K562 (cell line): ENCODE measurements at regions not wholly inside any gene's neighbourhood (a gene's known extent, or its start where the extent isn't known, plus 50 kb on each side); places are given as distances from the start of the nearest gene placed in this dataset.

Experiments
- ATAC-seq: fragments of 200-7000 bp; cut with Tn5 transposase; 3 replicates; pipeline ENCODE4 v1.9.1; 2020; ENCODE audit warnings: moderate library complexity
- BruUV-seq: library from RNA; stranded (reverse); fragments of 400-500 nt; replicated peaks from 2 replicates; lab custom pipeline; 2021; lab: Mats Ljungman, UMichigan
- CTCF ChIA-PET: fragments of 300-600 bp; formaldehyde crosslinking; extraction: SDS; loops from one replicate; lab custom pipeline; 2021; ENCODE audit warnings: low intra/inter-chr PET ratio; lab: Yijun Ruan, JAX
- POLR2A ChIA-PET: fragments of 300-600, 350-650 bp; sonication (Branson Sonifier 250); formaldehyde crosslinking; extraction: SDS; loops from one replicate; lab custom pipeline; 2021; ENCODE audit warnings: antibody characterized with exemption, inconsistent platforms; lab: Yijun Ruan, JAX
- DNase-seq, 4 experiments: peaks; one replicate each; pipeline versions ENCODE4 v3.0.0 to v3.0.0-alpha.2; 2011 to 2018; ENCODE audit warnings: low spot score in 3 of 4, mixed read lengths in 3 of 4; ENCODE audit errors: extremely low read depth in 1 of 4
- FAIRE-seq: peaks from 2 replicates; lab custom pipeline; 2011; peaks lifted over from hg19 to GRCh38; lab: Jason Lieb, UNC
- H2AFZ ChIP-seq: 2 replicates; pipeline ENCODE4 v1.6.0; 2011; ENCODE audit warnings: low read depth, low read length, control low read depth, inconsistent platforms
- H3K27ac ChIP-seq: fragments of 200-600 bp; 3 replicates; pipeline ENCODE4 v1.8.0; 2011; ENCODE audit warnings: low read depth, mild to moderate bottlenecking, control low read depth, inconsistent platforms, low read length, moderate library complexity, mixed read lengths; ENCODE audit errors: extremely low read depth
- H3K27me3 ChIP-seq, 2 experiments: fragments of 300-600 bp in 1 of 2; 2 replicates in 1 of 2; 3 replicates in 1 of 2; pipeline versions ENCODE4 v1.6.0 to v1.8.0; 2011; ENCODE audit warnings: inconsistent platforms in 2 of 2, low read length in 2 of 2, mild to moderate bottlenecking in 1 of 2, mixed read lengths in 1 of 2, moderate library complexity in 1 of 2; ENCODE audit not compliant: control insufficient read depth in 2 of 2, insufficient read depth in 2 of 2
- H3K36me3 ChIP-seq: fragments of 300-600 bp; 3 replicates; pipeline ENCODE4 v1.8.0; 2011; ENCODE audit warnings: mild to moderate bottlenecking, low read length, inconsistent platforms; ENCODE audit not compliant: control insufficient read depth, insufficient read depth
- H3K4me1 ChIP-seq, 2 experiments: fragments of 200-600 bp in 1 of 2; replicated peaks in 1 of 2; 2 replicates in 1 of 2; 3 replicates in 1 of 2; pipeline versions ENCODE4 v1.5.1 to v1.8.0; 2011; ENCODE audit warnings: inconsistent platforms in 2 of 2, low read length in 2 of 2, mild to moderate bottlenecking in 1 of 2, mixed read lengths in 1 of 2, moderate library complexity in 1 of 2; ENCODE audit not compliant: control insufficient read depth in 2 of 2, insufficient read depth in 2 of 2
- H3K4me2 ChIP-seq: 2 replicates; pipeline ENCODE4 v1.6.1; 2011; ENCODE audit warnings: low read length, control low read depth, inconsistent platforms, mixed read lengths; ENCODE audit not compliant: insufficient read depth
- H3K4me3 ChIP-seq: fragments of 200-600 bp; sonication (generic), shearing (Covaris generic); 2 replicates; pipeline ENCODE4 v1.5.1; 2016; ENCODE audit warnings: control low read depth, inconsistent platforms
- H3K79me2 ChIP-seq: fragments of 200-600 bp; 3 replicates; pipeline ENCODE4 v1.8.0; 2011; ENCODE audit warnings: low read length, inconsistent platforms; ENCODE audit not compliant: control insufficient read depth, insufficient read depth
- H3K9ac ChIP-seq, 2 experiments: 2 replicates each; pipeline versions ENCODE4 v1.6.0 to v1.6.1; 2011; ENCODE audit warnings: low read depth in 2 of 2, low read length in 2 of 2, control low read depth in 1 of 2, inconsistent platforms in 1 of 2, mild to moderate bottlenecking in 1 of 2, mixed read lengths in 1 of 2; ENCODE audit not compliant: insufficient read depth in 1 of 2
- H3K9me1 ChIP-seq: one replicate; pipeline ENCODE4 v1.6.0; 2011; ENCODE audit warnings: inconsistent platforms, mild to moderate bottlenecking, low read length, moderate library complexity; ENCODE audit not compliant: control insufficient read depth, insufficient read depth
- H3K9me3 ChIP-seq: replicated peaks from 2 replicates; pipeline ENCODE4 v1.5.1; 2011; ENCODE audit warnings: low read depth, low read length, inconsistent platforms; ENCODE audit not compliant: control insufficient read depth, insufficient read depth
- H4K20me1 ChIP-seq: replicated peaks from 2 replicates; pipeline ENCODE4 v1.6.1; 2011; ENCODE audit warnings: low read length, inconsistent platforms, mixed read lengths; ENCODE audit not compliant: control insufficient read depth, insufficient read depth
- CBX2 ChIP-seq: fragments of 200-600 bp; sonication (generic); IDR thresholded peaks from one replicate; pipeline ENCODE4 v1.6.1; 2012; ENCODE audit warnings: mild to moderate bottlenecking, low read length, inconsistent platforms; ENCODE audit not compliant: insufficient read depth, poor library complexity, severe bottlenecking
- ETV1 ChIP-seq: fragments of 450-650 bp; conservative IDR thresholded peaks from 2 replicates; pipeline ENCODE4 v1.6.1; 2016; ENCODE audit warnings: missing genetic modification characterization, control low read depth, low read depth, missing compliant biosample characterization
- HES1 ChIP-seq: fragments of 450-650 bp; IDR thresholded peaks from 2 replicates; pipeline ENCODE4 v1.6.1; 2016; ENCODE audit warnings: low read depth, mild to moderate bottlenecking, moderate library complexity
- MXD1 ChIP-seq: fragments of 250-450 bp; sonication (Bioruptor Pico); IDR thresholded peaks from 2 replicates; pipeline ENCODE4 v1.8.0; 2021; ENCODE audit warnings: borderline replicate concordance, mild to moderate bottlenecking, moderate library complexity; ENCODE audit not compliant: poor library complexity, severe bottlenecking
- NCOA2 ChIP-seq, 2 experiments: fragments of 450-650 bp; IDR thresholded peaks; 2 replicates each; pipeline ENCODE4 v1.6.1; 2018; ENCODE audit warnings: mild to moderate bottlenecking in 2 of 2, moderate library complexity in 1 of 2; ENCODE audit not compliant: partially characterized antibody in 2 of 2
- POU5F1 ChIP-seq: fragments of 150-350 bp; IDR thresholded peaks from 2 replicates; pipeline ENCODE4 v1.6.1; 2014; ENCODE audit warnings: borderline replicate concordance, low read length, low read depth, mild to moderate bottlenecking; ENCODE audit not compliant: partially characterized antibody
- RBM14 ChIP-seq: fragments of 200-400 bp; formaldehyde crosslinking; IDR thresholded peaks from 2 replicates; pipeline ENCODE4 v1.6.1; 2018; ENCODE audit warnings: low read depth, mild to moderate bottlenecking, low read length, moderate library complexity, borderline replicate concordance; ENCODE audit not compliant: insufficient read depth
- RFX1 ChIP-seq: fragments of 450-650 bp; IDR thresholded peaks from 2 replicates; pipeline ENCODE4 v1.6.1; 2016; ENCODE audit warnings: mild to moderate bottlenecking, moderate library complexity
- ZNF324 ChIP-seq: fragments of 250-450 bp; sonication (Bioruptor Pico); IDR thresholded peaks from 2 replicates; pipeline ENCODE4 v1.4.0; 2020; ENCODE audit warnings: mild to moderate bottlenecking
- ZNF717 ChIP-seq: fragments of 250-450 bp; sonication (Bioruptor Pico); IDR thresholded peaks from 2 replicates; pipeline ENCODE4 v1.5.0; 2021
- WGBS: fragments of 100-300 bp; shearing (Covaris generic); methylation state at CpG from one replicate; pipeline ENCODE4 v1.1.6; 2016; ENCODE audit warnings: low coverage, mixed read lengths; ENCODE audit not compliant: insufficient coverage; ENCODE audit errors: missing lambda C conversion rate; 5-methylcytosine and 5-hydroxymethylcytosine counted together
- in situ Hi-C: fragments of 300-500 bp; cut with MboI; formaldehyde crosslinking; loops from 4 replicates; pipeline ENCODE4 v1.15.0; 2018; ENCODE audit warnings: inconsistent platforms, mixed read lengths
- intact Hi-C: fragments of 100-400 bp; cut with micrococcal nuclease; formaldehyde crosslinking; loops from 2 replicates; pipeline ENCODE4 v1.14.2; 2022

GRCh38 chr6:110035321-110035720 is 57.2 kb downstream of the GPR6 start:
- 0% methylated on average over 5 of the region's 5 CpGs for WGBS
- H3K4me1 ChIP-seq, result no peaks in the 10 kb centered on the region
- H3K9ac ChIP-seq, result no peak overlapping the region
- H4K20me1 ChIP-seq, result no peaks in the 10 kb centered on the region
- no peaks in the 10 kb centered on the region for H3K9me1 ChIP-seq
- no peaks in the 10 kb centered on the region for H3K36me3 ChIP-seq
- no peaks in the 10 kb centered on the region for H3K9me3 ChIP-seq
- FAIRE-seq (no peak), ATAC-seq (no peak), DNase-seq (no peak)
- H3K79me2 ChIP-seq, result no peaks in the 10 kb centered on the region
- H3K27ac ChIP-seq, result no peak overlapping the region
- in situ Hi-C loops (loop anchor here (25.0 kb wide), 1 partner anchor 498 kb away; no protein-coding TSS in a partner anchor), intact Hi-C loops (loop anchor here (5.0 to 10.0 kb wide), 2 partner anchors 141 to 357 kb away; no protein-coding TSS in a partner anchor)
- no TSS peak for BruUV-seq
- POLR2A ChIA-PET, result no interaction called here
- CTCF ChIA-PET, result no interaction called here
- H3K4me2 ChIP-seq, result no peak overlapping the region
- H3K4me3 ChIP-seq, result no peak overlapping the region
- peaks cover 4 to 33% of the 10 kb centered on the region in 2 experiments; a peak in 3 of 5 replicates for H3K27me3 ChIP-seq
- TF ChIP-seq RBM14 (no peak), POU5F1 (no peak), CBX2 (no peak), HES1 (no peak), NCOA2 (IDR thresholded peaks at IDR 0.05; ENCODE audit: partially characterized antibody in 2 of 2) (no peak), ETV1 (tag) (no peak), RFX1 (no peak), ZNF717 (CRISPR knock-in tag) (no peak), ZNF324 (CRISPR knock-in tag) (no peak), MXD1 (CRISPR knock-in tag) (no peak)
- TF ChIP-seq, all 486 proteins: peak for 0
- H2AFZ ChIP-seq, result no peak overlapping the region
